ENCODE measurements at regions not wholly inside any gene's neighbourhood (a gene's known extent, or its start where the extent isn't known, plus 50 kb on each side); places are given as distances from the start of the nearest gene placed in this dataset.

GRCh38 chr10:23630885-23631284 lies 192.0 kb downstream of the OTUD1 start:
- TF ChIP-seq EP300 (IDR thresholded peaks at IDR 0.05), result no peak
- TF ChIP-seq CTCF (IDR thresholded peaks at IDR 0.05), result no peak
- no peak for TF ChIP-seq POLR2A (IDR thresholded peaks at IDR 0.05)

Data from tibial nerve (tissue), 4 donors.